ENCODE measurements at regions not wholly inside any gene's neighbourhood (a gene's known extent, or its start where the extent isn't known, plus 50 kb on each side); places are given as distances from the start of the nearest gene placed in this dataset.
A peak's percentile ranks its signal among the peaks of the same experiment; 100 is the strongest.

- H3K36me3 Mint-ChIP-seq = no peaks in the 10 kb centered on the region
- Histone ChIP-seq H3K27ac (ENCODE audit: insufficient read depth, low read length, poor library complexity, severe bottlenecking) (no peak overlapping the region), H3K36me3 (ENCODE audit: control insufficient read depth, insufficient read depth, low read length) (no peaks in the 10 kb centered on the region), H3K4me3 (ENCODE audit: low read depth, low read length) (no peak overlapping the region), H3K4me1 (ENCODE audit: control insufficient read depth, insufficient read depth, low read length, poor library complexity, severe bottlenecking) (no peaks in the 10 kb centered on the region), H3K27me3 (ENCODE audit: control insufficient read depth, insufficient read depth, low read length) (no peaks in the 10 kb centered on the region), H3K9me3 (ENCODE audit: control insufficient read depth in 2 of 2, low read length in 2 of 2) (no peaks in the 10 kb centered on the region)
- no peak for DNase-seq
- H3K27ac Mint-ChIP-seq = no peak overlapping the region
- ATAC-seq (ENCODE audit: low read depth in 2 of 2) = peak in 1 of 2 donors; percentile 31
- no peak overlapping the region for H3K4me3 Mint-ChIP-seq
- H3K4me1 Mint-ChIP-seq = peaks cover 0 to 3% (median 0%) of the 10 kb centered on the region in 4 donors
- peaks cover 6% of the 10 kb centered on the region for H3K27me3 Mint-ChIP-seq
- H3K9me3 Mint-ChIP-seq = peaks cover 0 to 3% (median 1%) of the 10 kb centered on the region in 7 donors
Observed at GRCh38 chr2:128580988-128581848, 262.6 kb upstream of the HS6ST1 start.

DNA sequence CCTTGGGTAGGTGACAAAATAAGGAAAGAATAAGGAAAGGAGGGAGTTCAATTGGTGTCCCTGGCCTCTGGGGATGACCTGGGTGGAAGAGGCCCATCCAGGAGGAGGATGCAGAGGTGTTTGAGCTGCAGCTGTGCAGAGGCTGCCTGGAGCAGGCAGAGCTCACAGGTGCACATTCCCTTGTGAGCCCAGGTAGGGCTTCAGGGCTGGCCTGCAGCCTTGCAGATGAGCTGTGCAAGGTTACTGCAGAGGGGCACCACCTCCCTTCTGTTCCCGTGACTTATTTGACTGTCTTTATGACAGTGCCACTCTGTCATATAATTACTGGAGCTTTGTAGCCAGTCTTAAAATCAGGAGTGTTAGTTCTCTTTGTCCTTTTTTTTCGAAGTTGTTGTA is 263.2 kb upstream of the HS6ST1 start:
- Histone ChIP-seq H3K36me3 (ENCODE audit: control insufficient read depth, insufficient read depth, low read length) (no peaks in the 10 kb centered on the region), H3K4me3 (ENCODE audit: low read depth, low read length) (no peak overlapping the region), H3K27me3 (ENCODE audit: control insufficient read depth, insufficient read depth, low read length) (no peaks in the 10 kb centered on the region), H3K4me1 (ENCODE audit: control insufficient read depth, insufficient read depth, low read length, poor library complexity, severe bottlenecking) (no peaks in the 10 kb centered on the region), H3K27ac (ENCODE audit: insufficient read depth, low read length, poor library complexity, severe bottlenecking) (no peak overlapping the region), H3K9me3 (ENCODE audit: control insufficient read depth in 2 of 2, low read length in 2 of 2) (no peaks in the 10 kb centered on the region)
- Mint-ChIP-seq H3K4me1 (peaks cover 0 to 3% (median 0%) of the 10 kb centered on the region in 4 donors), H3K36me3 (no peaks in the 10 kb centered on the region), H3K27ac (no peak overlapping the region), H3K4me3 (no peak overlapping the region), H3K27me3 (peaks cover 6% of the 10 kb centered on the region), H3K9me3 (peaks cover 0 to 3% (median 1%) of the 10 kb centered on the region in 7 donors)
- ATAC-seq (ENCODE audit: low read depth in 2 of 2) (no peak), DNase-seq (no peak)

DNA sequence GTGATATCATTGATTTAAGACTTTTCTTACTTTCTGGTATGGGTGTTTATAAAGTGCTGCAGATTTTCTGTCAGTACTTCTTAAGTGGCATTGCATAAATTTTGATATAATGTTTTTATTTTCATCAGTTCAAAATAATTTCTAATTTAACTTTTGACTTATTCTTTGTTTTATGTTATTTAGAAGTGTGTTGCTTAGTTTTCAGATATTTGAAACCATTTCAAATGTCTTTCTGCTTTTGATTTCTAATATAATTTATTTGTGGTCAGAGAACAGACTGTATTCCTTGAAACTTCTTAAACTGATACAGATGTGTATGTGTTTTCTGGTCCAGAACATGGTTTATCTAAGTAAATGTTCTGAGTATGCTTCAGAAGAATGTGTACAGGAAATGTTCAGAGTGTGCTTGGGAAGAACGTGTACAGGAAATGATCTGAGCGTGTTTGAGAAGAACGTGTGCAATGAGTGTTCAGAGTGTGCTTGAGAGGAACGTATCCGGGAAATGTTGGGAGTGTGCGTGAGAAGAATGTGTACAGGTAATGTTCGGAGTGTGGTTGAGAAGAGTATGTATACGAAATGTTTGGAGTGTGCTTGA is 265.7 kb upstream of the HS6ST1 start:
- ATAC-seq (ENCODE audit: low read depth in 2 of 2) (no peak), DNase-seq (no peak)
- Mint-ChIP-seq H3K36me3 (no peaks in the 10 kb centered on the region), H3K9me3 (peaks cover 0 to 4% (median 2%) of the 10 kb centered on the region in 7 donors), H3K27ac (no peak overlapping the region), H3K4me3 (no peak overlapping the region), H3K27me3 (peaks cover 10% of the 10 kb centered on the region), H3K4me1 (no peaks in the 10 kb centered on the region)
- H3K36me3 ChIP-seq (ENCODE audit: control insufficient read depth, insufficient read depth, low read length) = no peaks in the 10 kb centered on the region
- H3K9me3 ChIP-seq (ENCODE audit: control insufficient read depth in 2 of 2, low read length in 2 of 2) = no peaks in the 10 kb centered on the region
- H3K27me3 ChIP-seq (ENCODE audit: control insufficient read depth, insufficient read depth, low read length) = no peaks in the 10 kb centered on the region
- H3K4me3 ChIP-seq (ENCODE audit: low read depth, low read length) = no peak overlapping the region
- no peak overlapping the region for H3K27ac ChIP-seq (ENCODE audit: insufficient read depth, low read length, poor library complexity, severe bottlenecking)
- H3K4me1 ChIP-seq (ENCODE audit: control insufficient read depth, insufficient read depth, low read length, poor library complexity, severe bottlenecking) = no peaks in the 10 kb centered on the region

DNA sequence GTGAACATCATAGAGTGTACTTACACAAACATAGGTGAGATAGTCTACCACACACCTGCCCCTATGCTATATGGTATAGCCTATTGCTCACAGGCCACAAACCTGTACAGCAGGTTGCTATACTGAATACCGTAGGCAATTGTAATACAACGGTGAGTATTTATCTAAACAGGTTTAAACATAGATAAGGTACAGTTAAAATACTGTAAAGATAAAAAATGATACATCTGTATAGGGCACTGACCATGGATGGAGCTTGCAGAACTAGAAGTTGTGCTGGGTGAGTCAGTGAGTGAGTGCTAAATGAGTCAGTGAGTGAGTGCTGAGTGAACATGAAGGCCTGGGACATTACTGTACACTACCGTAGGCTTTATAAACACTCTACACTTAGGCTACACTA is 267.0 kb upstream of the HS6ST1 start:
- Mint-ChIP-seq H3K27me3 (peaks cover 19% of the 10 kb centered on the region), H3K9me3 (peaks cover 0 to 3% (median 2%) of the 10 kb centered on the region in 7 donors)

DNA sequence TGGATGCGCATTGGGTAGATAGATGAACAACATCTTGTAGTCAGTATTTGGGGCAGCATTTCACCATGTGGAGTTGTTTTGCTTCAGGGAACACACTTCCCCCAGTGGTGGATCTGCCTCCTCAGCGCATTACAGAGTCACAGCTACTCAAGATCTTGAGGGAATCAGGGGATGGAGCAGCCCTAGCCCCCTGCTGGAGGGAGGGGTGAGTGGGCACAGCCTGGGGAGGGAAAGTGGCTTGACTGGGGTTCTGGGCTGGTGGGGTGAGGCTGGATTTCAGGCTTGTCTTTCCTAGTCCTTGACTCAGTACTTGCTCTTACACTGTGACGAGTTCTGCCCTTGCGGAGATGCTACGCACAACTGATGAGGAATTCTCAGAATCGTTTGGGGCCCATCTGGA is 271.0 kb upstream of the HS6ST1 start:
- H3K36me3 Mint-ChIP-seq = no peaks in the 10 kb centered on the region
- no peak overlapping the region for H3K27ac ChIP-seq (ENCODE audit: insufficient read depth, low read length, poor library complexity, severe bottlenecking)
- H3K36me3 ChIP-seq (ENCODE audit: control insufficient read depth, insufficient read depth, low read length) = no peaks in the 10 kb centered on the region
- no peak overlapping the region for H3K27ac Mint-ChIP-seq
- H3K27me3 Mint-ChIP-seq = peaks cover 15% of the 10 kb centered on the region
- no peaks in the 10 kb centered on the region for H3K4me1 ChIP-seq (ENCODE audit: control insufficient read depth, insufficient read depth, low read length, poor library complexity, severe bottlenecking)
- H3K4me1 Mint-ChIP-seq = no peaks in the 10 kb centered on the region
- H3K4me3 Mint-ChIP-seq = no peak overlapping the region
- ATAC-seq (ENCODE audit: low read depth in 2 of 2) = no peak
- no peaks in the 10 kb centered on the region for H3K9me3 ChIP-seq (ENCODE audit: control insufficient read depth in 2 of 2, low read length in 2 of 2)
- H3K27me3 ChIP-seq (ENCODE audit: control insufficient read depth, insufficient read depth, low read length) = no peaks in the 10 kb centered on the region
- no peak for DNase-seq
- no peak overlapping the region for H3K4me3 ChIP-seq (ENCODE audit: low read depth, low read length)
- peaks cover 0 to 4% (median 0%) of the 10 kb centered on the region in 7 donors for H3K9me3 Mint-ChIP-seq

More for the DNA sequence above, 267.0 kb upstream of the HS6ST1 start:
- Mint-ChIP-seq H3K36me3 (no peaks in the 10 kb centered on the region), H3K4me1 (no peaks in the 10 kb centered on the region), H3K27ac (no peak overlapping the region), H3K4me3 (no peak overlapping the region)
- DNase-seq (no peak), ATAC-seq (ENCODE audit: low read depth in 2 of 2) (no peak)
- Histone ChIP-seq H3K27ac (ENCODE audit: insufficient read depth, low read length, poor library complexity, severe bottlenecking) (no peak overlapping the region), H3K4me1 (ENCODE audit: control insufficient read depth, insufficient read depth, low read length, poor library complexity, severe bottlenecking) (no peaks in the 10 kb centered on the region), H3K4me3 (ENCODE audit: low read depth, low read length) (no peak overlapping the region), H3K36me3 (ENCODE audit: control insufficient read depth, insufficient read depth, low read length) (no peaks in the 10 kb centered on the region), H3K27me3 (ENCODE audit: control insufficient read depth, insufficient read depth, low read length) (no peaks in the 10 kb centered on the region), H3K9me3 (ENCODE audit: control insufficient read depth in 2 of 2, low read length in 2 of 2) (no peaks in the 10 kb centered on the region)

DNA sequence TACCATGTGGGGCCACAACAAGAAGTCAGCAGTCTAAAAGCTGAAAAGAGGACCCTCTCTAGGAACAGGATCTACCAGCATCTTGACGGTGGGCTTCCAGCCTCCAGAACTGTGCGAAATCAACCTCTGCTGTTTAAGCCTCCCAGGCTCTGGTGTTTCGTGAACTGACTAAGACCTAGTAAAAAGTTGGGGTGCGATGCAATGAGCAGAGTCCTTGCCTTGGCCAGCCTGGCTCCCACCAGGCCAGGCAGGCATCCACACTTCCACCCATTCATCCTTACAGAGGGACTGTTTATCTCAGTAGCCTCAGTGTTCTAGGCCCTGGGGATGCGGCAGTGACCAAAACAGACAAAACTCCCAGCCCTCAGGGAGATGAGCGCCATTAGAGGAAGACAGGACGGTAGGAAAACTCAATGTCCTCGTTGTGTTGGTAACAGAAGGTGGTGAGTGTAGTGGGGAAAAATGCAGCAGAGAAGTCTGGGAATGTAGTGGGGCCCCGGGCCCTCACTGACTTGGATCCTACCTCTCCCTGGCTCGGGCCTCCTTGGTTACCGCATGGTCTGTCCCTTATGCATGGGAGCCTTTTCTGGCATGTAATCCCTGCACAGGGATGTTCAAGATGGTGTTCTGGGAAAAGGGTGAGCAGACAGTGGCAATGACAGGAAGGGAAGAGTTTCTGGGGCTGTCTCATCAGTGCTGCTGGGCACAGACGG is 271.8 kb upstream of the HS6ST1 start:
- DNase-seq (no peak), ATAC-seq (ENCODE audit: low read depth in 2 of 2) (no peak)
- Histone ChIP-seq H3K4me1 (ENCODE audit: control insufficient read depth, insufficient read depth, low read length, poor library complexity, severe bottlenecking) (no peaks in the 10 kb centered on the region), H3K9me3 (ENCODE audit: control insufficient read depth in 2 of 2, low read length in 2 of 2) (no peaks in the 10 kb centered on the region), H3K4me3 (ENCODE audit: low read depth, low read length) (no peak overlapping the region), H3K27me3 (ENCODE audit: control insufficient read depth, insufficient read depth, low read length) (no peaks in the 10 kb centered on the region), H3K27ac (ENCODE audit: insufficient read depth, low read length, poor library complexity, severe bottlenecking) (no peak overlapping the region), H3K36me3 (ENCODE audit: control insufficient read depth, insufficient read depth, low read length) (no peaks in the 10 kb centered on the region)
- no peak overlapping the region for H3K27ac Mint-ChIP-seq
- H3K27me3 Mint-ChIP-seq = peaks cover 13% of the 10 kb centered on the region
- H3K36me3 Mint-ChIP-seq = no peaks in the 10 kb centered on the region
- peaks cover 0 to 4% (median 0%) of the 10 kb centered on the region in 7 donors for H3K9me3 Mint-ChIP-seq
- no peak overlapping the region for H3K4me3 Mint-ChIP-seq
- H3K4me1 Mint-ChIP-seq = no peaks in the 10 kb centered on the region

- H3K36me3 ChIP-seq (ENCODE audit: control insufficient read depth, insufficient read depth, low read length) = no peaks in the 10 kb centered on the region
- no peak for ATAC-seq (ENCODE audit: low read depth in 2 of 2)
- Mint-ChIP-seq H3K4me3 (no peak overlapping the region), H3K4me1 (no peaks in the 10 kb centered on the region), H3K27ac (no peak overlapping the region), H3K27me3 (peaks cover 13% of the 10 kb centered on the region), H3K36me3 (no peaks in the 10 kb centered on the region), H3K9me3 (peaks cover 0 to 4% (median 0%) of the 10 kb centered on the region in 7 donors)
- no peak for DNase-seq
- no peaks in the 10 kb centered on the region for H3K4me1 ChIP-seq (ENCODE audit: control insufficient read depth, insufficient read depth, low read length, poor library complexity, severe bottlenecking)
- H3K27ac ChIP-seq (ENCODE audit: insufficient read depth, low read length, poor library complexity, severe bottlenecking) = no peak overlapping the region
- no peak overlapping the region for H3K4me3 ChIP-seq (ENCODE audit: low read depth, low read length)
- H3K27me3 ChIP-seq (ENCODE audit: control insufficient read depth, insufficient read depth, low read length) = no peaks in the 10 kb centered on the region
- H3K9me3 ChIP-seq (ENCODE audit: control insufficient read depth in 2 of 2, low read length in 2 of 2) = no peaks in the 10 kb centered on the region
Observed at GRCh38 chr2:128591022-128591860, 272.6 kb upstream of the HS6ST1 start.

Measured in CD4-positive, CD25-positive, alpha-beta regulatory T cell (primary cell).